ENCODE measurements at regions not wholly inside any gene's neighbourhood (a gene's known extent, or its start where the extent isn't known, plus 50 kb on each side); places are given as distances from the start of the nearest gene placed in this dataset.

- Histone ChIP-seq H3K27ac (replicated peaks in 1 of 4) (no peak overlapping the region), H3K4me1 (no peaks in the 10 kb centered on the region), H3K9me3 (peaks cover 0 to 15% (median 5%) of the 10 kb centered on the region in 4 donors), H3K27me3 (peaks cover 0 to 5% (median 0%) of the 10 kb centered on the region in 4 donors), H3K4me3 (no peak overlapping the region), H3K36me3 (no peaks in the 10 kb centered on the region)
- 36% methylated on average over 6 of the region's 6 CpGs for WGBS
- no peak for DNase-seq (ENCODE audit: extremely low spot score)
- intact Hi-C loops (cut with DNase I) = no loop called here
- TF ChIP-seq POLR2AphosphoS5 (IDR thresholded peaks at IDR 0.05) (no peak), POLR2A (IDR thresholded peaks at IDR 0.05; ENCODE audit: low read depth) (no peak), EP300 (IDR thresholded peaks at IDR 0.05) (no peak), CTCF (IDR thresholded peaks at IDR 0.05) (no peak)
Measured at GRCh38 chr16:82522026-82522425, 104.7 kb upstream of the CDH13 start.

GRCh38 chr16:82518811-82519210 lies 108.0 kb upstream of the CDH13 start:
- H3K27me3 ChIP-seq = peaks cover 0 to 5% (median 0%) of the 10 kb centered on the region in 4 donors
- WGBS = 72% methylated on average over 2 of the region's 2 CpGs
- H3K27ac ChIP-seq (replicated peaks in 1 of 4) = no peak overlapping the region
- H3K4me3 ChIP-seq = no peak overlapping the region
- intact Hi-C loops (cut with DNase I) = no loop called here
- TF ChIP-seq EP300 (IDR thresholded peaks at IDR 0.05) (no peak), CTCF (IDR thresholded peaks at IDR 0.05) (no peak), POLR2A (IDR thresholded peaks at IDR 0.05; ENCODE audit: low read depth) (no peak)
- DNase-seq (ENCODE audit: extremely low spot score) = no peak
- H3K36me3 ChIP-seq = no peaks in the 10 kb centered on the region
- H3K4me1 ChIP-seq = no peaks in the 10 kb centered on the region
- no peaks in the 10 kb centered on the region for H3K9me3 ChIP-seq

GRCh38 chr16:82514262-82514661 lies 112.5 kb upstream of the CDH13 start:
- intact Hi-C loops (cut with DNase I) = no loop called here
- H3K9me3 ChIP-seq = no peaks in the 10 kb centered on the region
- H3K27ac ChIP-seq (replicated peaks in 1 of 4) = no peak overlapping the region
- 88% methylated on average over 4 of the region's 4 CpGs for WGBS
- no peak overlapping the region for H3K4me3 ChIP-seq
- TF ChIP-seq POLR2A (IDR thresholded peaks at IDR 0.05; ENCODE audit: low read depth) = no peak
- TF ChIP-seq CTCF (IDR thresholded peaks at IDR 0.05) = no peak
- no peak for TF ChIP-seq EP300 (IDR thresholded peaks at IDR 0.05)
- TF ChIP-seq POLR2AphosphoS5 (IDR thresholded peaks at IDR 0.05) = no peak
- no peak for DNase-seq (ENCODE audit: extremely low spot score)
- H3K4me1 ChIP-seq = no peaks in the 10 kb centered on the region
- H3K27me3 ChIP-seq = no peaks in the 10 kb centered on the region
- no peaks in the 10 kb centered on the region for H3K36me3 ChIP-seq

GRCh38 chr16:82510789-82511305 lies 115.9 kb upstream of the CDH13 start:
- no peak for TF ChIP-seq EP300 (IDR thresholded peaks at IDR 0.05)
- TF ChIP-seq CTCF (IDR thresholded peaks at IDR 0.05) = no peak
- TF ChIP-seq POLR2A (IDR thresholded peaks at IDR 0.05; ENCODE audit: low read depth) = no peak
- no peak for TF ChIP-seq POLR2AphosphoS5 (IDR thresholded peaks at IDR 0.05)
- 78% methylated on average over 2 of the region's 2 CpGs for WGBS
- no peaks in the 10 kb centered on the region for H3K36me3 ChIP-seq
- DNase-seq (ENCODE audit: extremely low spot score) = no peak
- peaks cover 0 to 6% (median 0%) of the 10 kb centered on the region in 4 donors for H3K27me3 ChIP-seq
- H3K4me3 ChIP-seq = no peak overlapping the region
- peaks cover 0 to 11% (median 2%) of the 10 kb centered on the region in 4 donors for H3K9me3 ChIP-seq
- no peaks in the 10 kb centered on the region for H3K4me1 ChIP-seq
- intact Hi-C loops (cut with DNase I) = no loop called here
- no peak overlapping the region for H3K27ac ChIP-seq (replicated peaks in 1 of 4)
